A549 (cell line): ENCODE measurements at regions not wholly inside any gene's neighbourhood (a gene's known extent, or its start where the extent isn't known, plus 50 kb on each side); places are given as distances from the start of the nearest gene placed in this dataset.

Experiments
- EP300 ChIP-seq, 2 experiments: fragments of >200 bp; sonication (Bioruptor Twin); formaldehyde crosslinking; IDR thresholded peaks; 2 replicates in 1 of 2; 3 replicates in 1 of 2; pipeline ENCODE4 v1.6.1; 2016 to 2017
- FOSL2 ChIP-seq, 2 experiments: fragments of 450-650 bp in 1 of 2; fragments of >200 bp in 1 of 2; sonication (Bioruptor Twin) in 1 of 2; formaldehyde crosslinking; IDR thresholded peaks; 2 replicates each; pipeline versions ENCODE4 v1.5.0 to v1.6.1; 2016 to 2020; ENCODE audit warnings: mild to moderate bottlenecking in 1 of 2, moderate library complexity in 1 of 2
- KDM5A ChIP-seq: fragments of 200-600 bp; sonication (generic); IDR thresholded peaks from 2 replicates; pipeline ENCODE4 v1.6.1; 2016; ENCODE audit warnings: antibody characterized with exemption, mild to moderate bottlenecking
- NR3C1 ChIP-seq: fragments of >200 bp; sonication (Bioruptor Twin); formaldehyde crosslinking; IDR thresholded peaks from 3 replicates; pipeline ENCODE4 v1.6.1; 2017
- POLR2A ChIP-seq: IDR thresholded peaks from 2 replicates; pipeline ENCODE4 v1.6.1; 2012; ENCODE audit warnings: mild to moderate bottlenecking, low read length
- RAD21 ChIP-seq, 2 experiments: fragments of >200 bp in 1 of 2; sonication (Bioruptor Twin) in 1 of 2; formaldehyde crosslinking in 1 of 2; IDR thresholded peaks in 1 of 2; conservative IDR thresholded peaks in 1 of 2; 2 replicates in 1 of 2; 3 replicates in 1 of 2; pipeline ENCODE4 v1.6.1; 2012 to 2018; ENCODE audit warnings: inconsistent platforms in 1 of 2
- RCOR1 ChIP-seq: fragments of 150-350 bp; IDR thresholded peaks from 2 replicates; pipeline ENCODE4 v1.6.1; 2014; ENCODE audit warnings: antibody characterized with exemption, low read length, low read depth
- TF ChIP-seq, protein P1 (sequence below): fragments of >200 bp; sonication (Bioruptor Twin); formaldehyde crosslinking; IDR thresholded peaks from 3 replicates; pipeline ENCODE4 v1.5.1; 2016
- TF ChIP-seq, protein P2 (sequence below): fragments of 200-600 bp; sonication (generic); IDR thresholded peaks from 2 replicates; pipeline ENCODE4 v1.6.1; 2016; ENCODE audit warnings: antibody characterized with exemption, mild to moderate bottlenecking, moderate library complexity
- TF ChIP-seq, protein P3 (sequence below): IDR thresholded peaks from 2 replicates; pipeline ENCODE4 v1.6.1; 2012

DNA sequence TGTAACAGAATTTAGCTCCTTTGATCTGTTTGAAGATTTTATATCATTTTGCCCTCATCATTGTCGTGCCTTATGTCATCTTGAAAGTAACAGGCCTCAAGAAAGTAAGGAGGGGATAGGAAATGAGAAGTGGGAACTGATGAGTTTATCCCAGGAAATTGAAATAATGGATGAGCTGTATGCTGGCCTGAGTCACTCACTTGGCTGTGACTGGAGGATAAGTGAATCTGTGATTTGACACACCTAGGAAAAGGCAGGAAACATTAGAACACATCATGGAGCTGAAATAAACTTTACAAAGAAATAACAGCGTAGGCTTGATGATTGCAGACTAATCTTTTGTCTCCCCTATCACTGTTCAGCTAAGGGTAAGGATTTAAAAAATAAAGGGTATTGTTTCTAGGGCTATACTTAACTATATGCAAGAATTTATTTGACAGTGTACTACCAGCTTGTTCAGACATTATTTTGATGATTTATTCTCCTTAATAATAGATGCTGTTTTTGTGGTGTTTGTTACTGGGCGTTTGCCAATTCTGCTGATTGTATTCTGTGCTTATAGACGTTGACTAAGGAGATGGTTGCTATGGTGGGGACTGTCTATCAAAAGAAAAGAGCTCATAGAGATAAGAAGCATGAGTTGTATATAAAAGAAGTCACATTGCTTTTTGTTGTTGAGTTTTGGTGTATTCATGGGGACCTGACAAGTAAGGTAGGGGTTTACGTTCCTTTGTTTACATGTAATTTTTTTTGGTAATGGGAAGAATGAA, 105.6 kb upstream of the ROPN1 start:
- TF ChIP-seq EP300 (IDR thresholded peaks at IDR 0.05) (no peak), KDM5A (no peak), NR3C1 (no peak), POLR2A (no peak), FOSL2 (IDR thresholded peaks at IDR 0.05) (no peak), FOSL2 (CRISPR knock-in tag; IDR thresholded peaks at IDR 0.05) (no peak), RCOR1 (no peak), RAD21 (conservative IDR thresholded peaks at IDR 0.05 in 1 of 2, IDR thresholded peaks at IDR 0.05 in 1 of 2) (no peak)
- TF ChIP-seq, protein P1, sequence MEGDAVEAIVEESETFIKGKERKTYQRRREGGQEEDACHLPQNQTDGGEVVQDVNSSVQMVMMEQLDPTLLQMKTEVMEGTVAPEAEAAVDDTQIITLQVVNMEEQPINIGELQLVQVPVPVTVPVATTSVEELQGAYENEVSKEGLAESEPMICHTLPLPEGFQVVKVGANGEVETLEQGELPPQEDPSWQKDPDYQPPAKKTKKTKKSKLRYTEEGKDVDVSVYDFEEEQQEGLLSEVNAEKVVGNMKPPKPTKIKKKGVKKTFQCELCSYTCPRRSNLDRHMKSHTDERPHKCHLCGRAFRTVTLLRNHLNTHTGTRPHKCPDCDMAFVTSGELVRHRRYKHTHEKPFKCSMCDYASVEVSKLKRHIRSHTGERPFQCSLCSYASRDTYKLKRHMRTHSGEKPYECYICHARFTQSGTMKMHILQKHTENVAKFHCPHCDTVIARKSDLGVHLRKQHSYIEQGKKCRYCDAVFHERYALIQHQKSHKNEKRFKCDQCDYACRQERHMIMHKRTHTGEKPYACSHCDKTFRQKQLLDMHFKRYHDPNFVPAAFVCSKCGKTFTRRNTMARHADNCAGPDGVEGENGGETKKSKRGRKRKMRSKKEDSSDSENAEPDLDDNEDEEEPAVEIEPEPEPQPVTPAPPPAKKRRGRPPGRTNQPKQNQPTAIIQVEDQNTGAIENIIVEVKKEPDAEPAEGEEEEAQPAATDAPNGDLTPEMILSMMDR: no peak
- TF ChIP-seq, protein P2, sequence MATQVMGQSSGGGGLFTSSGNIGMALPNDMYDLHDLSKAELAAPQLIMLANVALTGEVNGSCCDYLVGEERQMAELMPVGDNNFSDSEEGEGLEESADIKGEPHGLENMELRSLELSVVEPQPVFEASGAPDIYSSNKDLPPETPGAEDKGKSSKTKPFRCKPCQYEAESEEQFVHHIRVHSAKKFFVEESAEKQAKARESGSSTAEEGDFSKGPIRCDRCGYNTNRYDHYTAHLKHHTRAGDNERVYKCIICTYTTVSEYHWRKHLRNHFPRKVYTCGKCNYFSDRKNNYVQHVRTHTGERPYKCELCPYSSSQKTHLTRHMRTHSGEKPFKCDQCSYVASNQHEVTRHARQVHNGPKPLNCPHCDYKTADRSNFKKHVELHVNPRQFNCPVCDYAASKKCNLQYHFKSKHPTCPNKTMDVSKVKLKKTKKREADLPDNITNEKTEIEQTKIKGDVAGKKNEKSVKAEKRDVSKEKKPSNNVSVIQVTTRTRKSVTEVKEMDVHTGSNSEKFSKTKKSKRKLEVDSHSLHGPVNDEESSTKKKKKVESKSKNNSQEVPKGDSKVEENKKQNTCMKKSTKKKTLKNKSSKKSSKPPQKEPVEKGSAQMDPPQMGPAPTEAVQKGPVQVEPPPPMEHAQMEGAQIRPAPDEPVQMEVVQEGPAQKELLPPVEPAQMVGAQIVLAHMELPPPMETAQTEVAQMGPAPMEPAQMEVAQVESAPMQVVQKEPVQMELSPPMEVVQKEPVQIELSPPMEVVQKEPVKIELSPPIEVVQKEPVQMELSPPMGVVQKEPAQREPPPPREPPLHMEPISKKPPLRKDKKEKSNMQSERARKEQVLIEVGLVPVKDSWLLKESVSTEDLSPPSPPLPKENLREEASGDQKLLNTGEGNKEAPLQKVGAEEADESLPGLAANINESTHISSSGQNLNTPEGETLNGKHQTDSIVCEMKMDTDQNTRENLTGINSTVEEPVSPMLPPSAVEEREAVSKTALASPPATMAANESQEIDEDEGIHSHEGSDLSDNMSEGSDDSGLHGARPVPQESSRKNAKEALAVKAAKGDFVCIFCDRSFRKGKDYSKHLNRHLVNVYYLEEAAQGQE: no peak
- TF ChIP-seq, protein P3, sequence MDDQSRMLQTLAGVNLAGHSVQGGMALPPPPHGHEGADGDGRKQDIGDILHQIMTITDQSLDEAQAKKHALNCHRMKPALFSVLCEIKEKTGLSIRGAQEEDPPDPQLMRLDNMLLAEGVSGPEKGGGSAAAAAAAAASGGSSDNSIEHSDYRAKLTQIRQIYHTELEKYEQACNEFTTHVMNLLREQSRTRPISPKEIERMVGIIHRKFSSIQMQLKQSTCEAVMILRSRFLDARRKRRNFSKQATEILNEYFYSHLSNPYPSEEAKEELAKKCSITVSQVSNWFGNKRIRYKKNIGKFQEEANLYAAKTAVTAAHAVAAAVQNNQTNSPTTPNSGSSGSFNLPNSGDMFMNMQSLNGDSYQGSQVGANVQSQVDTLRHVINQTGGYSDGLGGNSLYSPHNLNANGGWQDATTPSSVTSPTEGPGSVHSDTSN: no peak
